NK-92 (cell line): ENCODE measurements at regions not wholly inside any gene's neighbourhood (a gene's known extent, or its start where the extent isn't known, plus 50 kb on each side); places are given as distances from the start of the nearest gene placed in this dataset.
"Not testable (repeated sequence)": the region's sequence is repeated elsewhere in the genome, so short reads cannot be mapped to it uniquely, and the experiment has no call there.

ENCODE experiments used
- DNase-seq: peaks from one replicate; lab custom pipeline; 2025; ENCODE audit not compliant: unreplicated experiment; lab: John Stamatoyannopoulos, UW

DNA sequence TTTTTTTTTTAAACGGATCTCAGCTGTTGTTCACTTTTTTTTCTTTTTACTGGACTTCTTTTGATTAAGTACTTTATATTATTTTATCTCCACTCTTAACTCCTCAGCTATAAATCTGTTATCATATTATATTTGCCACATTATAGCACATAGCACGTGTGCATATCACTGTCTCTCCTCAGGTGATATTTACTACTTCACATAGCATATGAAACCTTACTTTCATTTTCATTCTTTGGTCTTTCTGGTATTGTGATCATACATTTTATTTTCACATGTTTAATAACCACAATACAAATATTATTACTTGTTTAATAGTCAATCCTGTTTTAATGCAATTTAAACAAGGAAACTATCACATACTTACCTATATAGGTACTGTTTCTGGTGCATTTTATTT lies 993.1 kb upstream of the TMEFF2 start:
- DNase-seq: no peak

DNA sequence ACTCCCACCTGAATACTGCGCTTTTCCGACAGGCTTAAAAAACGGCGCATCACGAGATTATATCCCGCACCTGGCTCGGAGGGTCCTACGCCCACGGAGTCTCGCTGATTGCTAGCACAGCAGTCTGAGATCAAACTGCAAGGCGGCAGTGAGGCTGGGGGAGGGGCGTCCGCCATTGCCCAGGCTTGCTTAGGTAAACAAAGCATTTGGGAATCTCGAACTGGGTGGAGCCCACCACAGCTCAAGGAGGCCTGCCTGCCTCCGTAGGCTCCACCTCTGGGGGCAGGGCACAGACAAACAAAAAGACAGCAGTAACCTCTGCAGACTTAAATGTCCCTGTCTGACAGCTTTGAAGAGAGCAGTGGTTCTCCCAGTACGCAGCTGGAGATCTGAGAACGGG lies 976.2 kb upstream of the TMEFF2 start:
- not testable (repeated sequence) for DNase-seq

DNA sequence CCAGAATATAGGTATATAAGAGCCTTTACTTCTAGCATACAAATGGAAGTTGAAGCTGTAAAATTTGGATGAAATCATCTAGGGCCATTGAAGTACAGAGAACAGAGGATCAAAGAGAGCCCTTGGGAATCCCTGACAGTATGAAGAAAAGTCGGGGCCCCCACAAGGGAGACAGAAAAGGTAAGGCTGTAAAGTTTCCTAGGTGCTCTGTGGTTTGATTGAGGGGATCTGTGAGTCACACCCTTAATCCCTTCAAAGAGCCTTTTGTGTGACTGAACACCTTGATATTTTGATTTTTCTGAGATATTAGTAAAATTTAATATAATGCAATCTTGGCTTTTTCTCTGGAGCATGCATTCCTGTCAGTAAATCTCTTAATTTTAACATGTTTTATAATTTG lies 961.7 kb upstream of the TMEFF2 start:
- DNase-seq: no peak

DNA sequence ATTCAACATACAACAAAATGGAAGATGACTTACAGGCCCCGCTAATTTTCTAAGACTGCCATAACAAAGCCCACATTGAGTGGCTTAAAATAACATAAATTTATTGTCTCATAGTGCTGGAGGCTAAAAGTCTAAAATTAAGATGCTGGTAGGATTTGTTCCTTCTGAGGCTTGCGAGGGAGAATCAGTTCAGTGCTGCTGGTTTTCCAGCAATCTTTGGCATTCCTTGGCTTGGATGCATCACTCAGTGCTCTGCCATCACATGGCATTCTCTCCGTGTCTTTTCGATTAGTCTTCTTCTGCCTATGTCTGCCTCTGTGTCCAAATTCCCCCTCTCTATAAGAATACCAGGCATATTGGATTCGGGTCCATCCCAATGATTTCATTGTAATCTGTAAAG lies 959.3 kb upstream of the TMEFF2 start:
- DNase-seq: no peak

DNA sequence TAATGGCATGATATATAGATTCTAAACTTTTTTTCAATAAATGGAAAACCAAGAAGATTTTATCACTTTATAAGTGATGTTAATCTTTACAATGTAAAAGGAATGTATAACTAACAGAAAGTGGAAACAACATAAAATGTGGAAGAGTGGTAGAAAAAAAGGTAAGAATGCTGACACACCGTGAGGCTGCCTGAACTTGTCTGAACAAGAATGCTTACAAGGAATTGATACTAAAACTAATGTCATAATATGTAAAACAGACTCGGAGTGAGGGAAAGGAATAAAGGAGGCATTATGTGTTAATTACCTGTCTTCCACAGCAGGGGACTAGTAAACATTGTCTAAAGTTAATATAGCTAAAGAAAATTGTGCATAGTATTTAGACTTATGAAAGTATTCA lies 958.8 kb upstream of the TMEFF2 start:
- no peak for DNase-seq

DNA sequence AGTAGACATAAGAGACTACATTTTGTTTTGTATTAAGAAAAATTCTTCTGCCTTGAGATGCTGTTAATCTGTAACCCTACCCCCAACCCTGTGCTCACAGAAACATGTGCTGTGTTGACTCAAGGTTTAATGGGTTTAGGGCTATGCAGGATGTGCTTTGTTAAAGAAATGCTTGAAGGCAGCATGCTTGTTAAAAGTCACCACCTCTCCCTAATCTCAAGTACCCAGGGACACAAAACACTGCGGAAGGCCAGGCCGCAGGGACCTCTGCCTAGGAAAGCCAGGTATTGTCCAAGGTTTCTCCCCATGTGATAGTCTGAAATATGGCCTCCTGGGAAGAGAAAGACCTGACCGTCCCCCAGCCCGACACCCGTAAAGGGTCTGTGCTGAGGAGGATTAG lies 947.7 kb upstream of the TMEFF2 start:
- DNase-seq: not testable (repeated sequence)

DNA sequence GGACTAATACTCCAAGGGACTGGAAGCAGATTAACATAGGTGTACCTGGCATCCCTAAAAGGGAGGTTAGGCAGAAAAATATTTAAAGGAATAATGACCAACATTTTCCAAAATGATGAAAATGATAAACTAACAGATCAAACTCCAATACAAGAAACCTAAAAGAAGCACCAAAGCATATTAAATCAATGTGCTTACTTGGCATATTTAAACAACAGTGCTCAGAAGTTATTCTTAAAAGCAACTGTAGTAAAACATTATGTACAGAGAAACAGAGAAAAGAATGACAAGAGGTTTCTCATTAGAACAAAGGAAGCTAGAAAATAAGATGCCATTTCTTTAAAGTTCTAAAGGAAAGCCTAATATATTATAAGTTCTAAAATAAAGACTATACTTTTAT lies 947.3 kb upstream of the TMEFF2 start:
- DNase-seq: no peak

DNA sequence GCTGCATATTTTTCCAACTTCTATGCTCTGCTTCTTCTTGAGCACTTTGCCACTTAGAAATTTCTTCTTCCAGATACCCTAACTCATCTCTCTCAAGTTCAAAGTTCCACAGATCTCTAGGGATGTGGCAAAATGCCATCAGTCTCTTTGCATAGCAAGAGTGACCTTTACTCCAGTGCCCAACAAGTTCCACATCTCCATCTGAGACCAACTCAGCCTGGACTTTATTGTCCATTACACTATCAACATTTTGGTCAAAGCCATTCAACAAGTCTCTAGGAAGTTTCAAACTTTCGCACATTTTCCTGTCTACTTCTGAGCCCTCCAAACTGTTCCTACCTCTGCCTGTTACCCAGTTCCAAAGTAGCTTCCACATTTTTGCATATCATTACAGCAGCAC lies 946.2 kb upstream of the TMEFF2 start:
- DNase-seq: not testable (repeated sequence)

DNA sequence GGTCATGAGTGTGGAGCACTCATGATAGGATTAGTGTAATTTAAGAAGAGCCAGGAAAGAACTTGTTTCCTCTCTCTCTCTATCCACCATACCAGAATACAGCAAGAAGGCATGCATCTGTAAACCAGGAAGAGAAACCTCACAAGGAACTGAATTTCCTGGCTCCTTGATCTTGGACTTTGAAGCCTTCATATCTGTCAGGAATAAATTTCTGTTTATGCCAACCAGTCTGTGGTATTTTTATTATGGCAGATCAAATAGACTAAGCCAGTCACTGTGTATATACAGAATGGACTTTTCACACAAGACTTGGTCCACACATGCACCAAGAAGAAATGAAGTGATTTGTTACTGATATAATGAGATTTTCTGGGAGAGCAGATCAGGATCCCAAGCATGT lies 930.1 kb upstream of the TMEFF2 start:
- DNase-seq: no peak

DNA sequence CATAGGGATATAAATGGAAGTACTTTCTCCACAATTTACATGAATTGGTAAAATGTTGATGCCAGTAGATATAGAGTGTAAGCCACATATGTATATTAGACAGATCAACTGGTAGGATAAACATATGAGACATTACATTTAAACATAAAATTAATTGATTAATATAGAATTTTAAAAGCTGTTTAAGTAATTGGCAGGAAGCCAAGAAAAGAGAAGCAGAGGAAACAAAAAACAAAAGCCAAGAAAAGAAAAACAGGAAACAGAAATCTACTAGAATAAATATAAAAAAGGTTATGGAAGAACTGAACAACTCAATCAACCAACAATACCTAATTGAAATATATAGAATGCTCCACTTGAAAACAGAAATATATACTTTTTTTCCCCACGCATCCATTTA lies 920.1 kb upstream of the TMEFF2 start:
- DNase-seq: no peak

DNA sequence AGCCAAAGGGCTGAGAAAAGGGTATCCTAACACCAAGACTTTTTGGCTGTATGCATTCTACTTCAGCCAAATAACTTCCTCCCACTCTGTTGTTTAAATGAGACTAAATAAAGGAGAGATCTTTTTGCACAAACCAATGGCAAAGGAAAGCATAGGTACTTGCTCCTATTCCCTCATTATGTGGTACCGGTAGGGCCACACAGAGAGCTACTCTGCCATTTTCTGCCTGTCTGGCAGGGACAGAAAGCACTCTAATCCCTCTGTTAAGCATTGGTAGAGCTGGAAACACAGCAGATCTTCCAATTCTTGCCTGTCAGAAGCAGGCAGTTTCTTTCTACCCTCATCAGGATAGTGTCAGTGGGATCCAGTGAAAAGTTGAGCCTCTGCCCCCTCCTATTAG lies 918.3 kb upstream of the TMEFF2 start:
- no peak for DNase-seq

DNA sequence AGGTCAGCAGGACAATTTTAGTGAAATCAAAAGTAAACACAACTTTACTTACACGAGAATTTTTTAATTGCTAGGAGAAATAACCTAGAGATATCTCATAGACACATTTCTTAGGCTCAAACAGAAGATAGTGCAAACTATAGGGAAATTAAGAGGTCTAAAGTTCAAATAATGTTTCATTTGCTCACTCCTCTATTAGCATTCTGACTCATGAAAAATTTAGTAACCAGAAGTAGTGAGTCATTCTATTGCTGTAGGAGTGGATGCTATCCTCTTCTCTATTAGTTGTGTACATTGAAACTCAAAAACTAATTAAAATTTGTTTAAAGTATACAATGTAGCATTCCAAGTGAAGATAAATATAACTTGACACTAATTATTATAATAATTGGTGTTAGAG lies 908.3 kb upstream of the TMEFF2 start:
- DNase-seq: no peak

DNA sequence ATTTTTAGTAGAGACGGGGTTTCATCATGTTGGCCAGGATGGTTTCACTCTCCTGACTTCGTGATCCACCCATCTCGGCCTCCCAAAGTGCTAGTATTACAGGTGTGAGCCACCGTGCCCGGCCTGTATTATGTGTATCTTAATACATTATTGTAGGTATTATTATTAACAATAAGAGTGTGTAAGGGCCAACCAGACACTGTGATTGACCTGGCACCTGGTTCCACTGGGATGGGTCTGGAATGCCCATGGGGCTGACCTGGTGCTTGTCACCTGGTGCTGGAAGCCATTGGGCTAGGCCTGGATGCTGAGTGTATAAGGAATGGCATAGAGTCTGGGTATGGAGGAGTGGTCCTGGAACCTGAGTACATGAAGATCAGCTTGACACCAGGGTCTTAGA lies 906.9 kb upstream of the TMEFF2 start:
- DNase-seq: no peak

DNA sequence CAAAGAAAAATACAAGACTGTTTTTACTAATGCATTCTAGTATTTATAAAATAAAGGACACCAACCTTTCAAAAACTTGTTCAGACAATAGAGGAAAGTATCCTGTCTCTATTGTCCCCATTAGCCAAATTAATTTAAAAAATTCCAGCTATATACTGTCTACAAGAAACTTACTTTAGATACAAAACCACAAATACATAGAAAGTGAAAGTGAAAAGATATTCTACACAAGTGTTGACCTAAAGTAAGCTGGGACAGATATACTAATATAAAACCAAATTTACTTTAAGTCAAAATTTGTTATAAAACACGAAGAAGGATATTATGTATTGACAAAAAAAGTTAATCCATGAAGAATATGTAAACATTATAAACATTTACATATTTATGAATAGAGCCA lies 893.3 kb upstream of the TMEFF2 start:
- no peak for DNase-seq

DNA sequence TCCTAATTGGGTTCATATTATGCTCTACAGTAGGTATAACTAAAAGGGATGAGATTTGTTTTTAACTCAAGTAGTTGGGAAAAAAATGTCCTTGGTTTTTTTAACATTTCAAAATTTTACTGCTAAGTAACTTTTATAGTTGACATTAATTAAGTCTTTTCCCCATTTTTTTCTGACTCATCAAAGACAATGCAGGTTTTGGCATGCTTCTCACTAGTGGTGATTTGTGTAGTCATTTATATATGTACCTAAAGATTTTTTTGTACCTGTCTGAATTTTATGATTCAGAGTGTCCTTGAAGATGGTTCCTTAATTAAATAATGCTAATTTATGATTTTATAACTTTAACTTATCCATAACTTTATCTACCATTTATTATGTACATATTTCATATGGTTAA lies 882.3 kb upstream of the TMEFF2 start:
- DNase-seq: no peak

DNA sequence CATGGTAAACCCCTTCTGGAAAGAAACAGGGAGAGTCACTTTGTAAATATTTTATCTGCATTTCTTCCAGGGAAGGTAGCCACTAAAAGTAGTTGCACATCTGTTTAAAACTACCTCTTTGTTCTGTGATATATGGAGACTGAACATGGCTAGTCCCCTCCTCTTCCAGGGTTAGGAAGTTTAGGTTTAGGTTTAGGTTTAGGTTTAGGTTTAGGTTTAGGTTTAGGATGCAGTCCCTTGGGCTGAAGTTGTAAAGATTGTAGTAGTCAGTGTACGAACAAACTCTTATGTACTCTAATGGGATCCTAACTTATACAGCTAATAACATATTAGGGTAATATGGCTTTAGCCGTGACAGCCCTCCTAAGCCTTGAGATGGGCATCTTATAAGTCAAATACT lies 880.2 kb upstream of the TMEFF2 start:
- no peak for DNase-seq

DNA sequence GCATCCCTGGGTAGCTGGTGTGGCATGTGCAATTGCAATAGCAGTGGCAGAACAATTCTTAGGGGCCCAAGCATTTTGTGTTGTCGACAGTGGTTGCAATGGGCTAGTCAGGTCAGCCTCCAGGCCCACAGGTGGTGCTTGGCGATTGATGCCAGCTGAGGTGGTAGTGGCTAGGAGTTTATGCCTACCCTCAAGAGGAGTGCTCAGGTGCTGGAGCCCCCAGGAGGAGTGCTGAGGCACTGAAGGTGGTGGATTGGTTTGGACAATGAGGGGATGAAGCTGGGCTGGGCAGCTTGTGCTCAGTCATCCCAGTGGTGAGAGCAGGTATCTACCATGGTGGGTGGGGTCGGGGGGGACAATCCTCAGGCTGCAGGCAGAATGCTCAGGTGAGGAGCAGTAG lies 877.9 kb upstream of the TMEFF2 start:
- DNase-seq: no peak

DNA sequence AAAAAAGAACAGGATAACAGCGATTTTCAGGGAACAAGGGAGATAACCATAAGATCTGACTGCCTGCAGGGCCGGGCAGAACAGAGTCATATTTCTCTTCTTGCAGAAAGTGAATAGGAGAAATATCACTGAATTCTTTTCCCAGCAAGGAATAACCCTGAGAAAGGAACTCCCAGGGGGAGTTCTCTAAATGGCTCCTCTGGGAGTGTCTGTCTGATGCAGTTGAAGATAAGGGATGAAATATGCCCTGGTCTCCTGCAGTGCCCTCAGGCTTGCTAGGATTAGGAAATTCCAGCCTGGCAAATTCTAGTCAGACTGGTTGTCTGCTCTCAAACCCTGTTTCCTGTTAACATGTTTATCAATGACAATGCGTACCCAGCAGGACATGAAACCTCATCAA lies 830.8 kb upstream of the TMEFF2 start:
- not testable (repeated sequence) for DNase-seq

DNA sequence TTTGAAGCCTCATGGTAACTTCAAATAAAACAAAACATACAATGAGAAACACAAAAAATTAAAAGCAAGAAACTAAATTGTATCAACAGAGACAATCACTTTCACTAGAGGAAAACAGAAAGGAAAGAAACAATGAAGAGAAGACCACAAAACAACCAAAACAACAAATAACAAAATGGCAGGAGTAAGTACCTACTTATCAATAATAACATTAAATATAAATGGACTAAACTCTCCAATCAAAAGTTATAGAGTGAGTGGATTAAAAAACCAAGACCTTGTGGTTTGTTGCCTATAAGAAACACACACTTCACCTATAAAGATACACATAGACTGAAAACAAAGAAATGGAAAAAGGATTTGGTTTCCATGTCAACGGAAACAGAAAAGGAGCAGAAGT lies 830.1 kb upstream of the TMEFF2 start:
- DNase-seq: no peak

DNA sequence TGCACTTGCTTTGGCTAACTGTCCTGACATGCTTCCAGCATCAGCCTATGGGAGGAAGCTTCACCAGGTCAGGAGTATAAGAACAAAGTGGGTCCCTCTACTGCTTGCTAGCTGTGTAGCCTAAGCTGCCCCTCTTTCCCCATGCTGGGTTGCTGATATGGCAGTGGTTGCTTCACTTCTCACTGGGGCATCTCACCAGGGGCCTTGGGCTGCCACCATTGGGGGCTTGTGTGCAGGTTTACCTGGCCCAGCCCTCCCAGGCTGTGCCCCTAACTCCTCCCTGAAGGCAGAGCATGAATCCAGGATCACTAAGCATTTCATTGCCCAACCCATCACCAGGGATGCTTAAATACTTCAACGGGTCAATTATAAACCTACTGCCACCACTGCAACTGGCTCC lies 817.1 kb upstream of the TMEFF2 start:
- no peak for DNase-seq

DNA sequence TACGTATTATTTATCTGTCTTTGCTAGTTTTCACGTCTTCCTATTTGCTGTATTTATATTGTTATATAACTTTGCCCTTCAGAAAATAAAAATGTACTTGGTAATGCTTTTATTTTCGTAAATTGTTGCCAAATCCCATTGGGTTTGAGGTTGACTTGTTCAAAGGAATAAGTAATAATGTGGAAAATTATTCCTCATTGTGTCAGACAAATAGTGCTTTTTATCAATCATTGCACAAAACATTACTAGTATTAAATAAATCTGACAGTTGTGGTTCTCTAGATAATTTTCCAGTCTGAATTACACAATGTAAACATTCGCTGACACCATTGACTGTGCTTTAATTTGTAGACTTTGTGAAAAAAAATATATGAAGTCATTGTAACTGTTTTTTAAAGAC lies 798.3 kb upstream of the TMEFF2 start:
- no peak for DNase-seq

DNA sequence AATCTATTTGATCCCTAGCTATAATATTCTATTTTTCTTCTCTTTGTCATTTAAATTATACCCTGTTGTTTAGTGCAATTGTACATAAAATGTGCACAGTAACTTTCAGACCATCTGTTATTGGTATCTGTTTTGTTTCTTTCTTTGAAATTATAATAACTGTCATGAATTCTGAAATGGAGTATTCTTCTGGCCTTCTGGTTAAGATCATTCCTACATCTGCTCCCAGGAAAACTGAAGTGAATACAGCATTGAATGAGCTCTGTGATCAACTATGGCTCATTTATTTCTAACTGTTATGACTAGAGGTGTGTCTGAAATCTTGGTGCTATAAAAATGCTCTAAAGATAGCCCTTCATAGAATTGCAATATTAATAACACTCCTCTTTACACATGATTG lies 788.4 kb upstream of the TMEFF2 start:
- no peak for DNase-seq

DNA sequence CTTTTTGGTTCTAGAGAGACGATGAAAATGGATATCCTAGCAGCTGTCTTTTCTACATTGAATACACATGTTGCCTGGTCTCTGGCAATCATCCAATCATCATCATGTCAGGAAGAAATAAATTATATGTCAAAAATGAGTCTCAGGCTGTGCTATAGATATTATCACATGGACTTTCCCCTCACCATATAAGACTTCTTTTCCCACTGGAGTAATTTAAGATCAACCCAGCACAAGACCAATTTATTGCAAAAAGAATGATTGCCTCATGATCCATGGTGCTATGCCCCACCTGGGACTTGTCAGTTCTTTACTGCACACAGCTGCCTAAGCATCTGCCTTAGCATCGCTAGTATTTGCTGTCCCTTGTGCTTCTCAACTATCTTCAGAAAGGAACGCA lies 783.7 kb upstream of the TMEFF2 start:
- DNase-seq: no peak

DNA sequence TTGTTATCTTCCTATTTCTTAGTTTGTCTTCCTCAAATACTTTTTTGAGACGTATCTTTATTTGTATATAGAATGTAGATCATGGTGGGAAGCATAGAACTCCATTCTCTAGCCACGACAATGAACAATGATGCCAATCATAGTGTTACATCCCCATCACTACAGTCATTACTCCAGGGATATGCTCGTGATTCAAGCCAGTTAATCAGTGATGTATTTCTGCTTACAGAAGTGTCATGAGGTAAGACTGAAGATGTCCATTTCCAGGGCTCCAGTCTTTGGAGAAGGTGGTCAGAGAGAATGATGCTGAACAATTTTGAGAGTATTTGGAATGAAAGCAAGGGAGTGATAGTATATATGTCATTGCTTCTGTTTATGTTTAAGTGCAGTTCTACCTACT lies 777.2 kb upstream of the TMEFF2 start:
- no peak for DNase-seq
